IMR-90 (cell line): ENCODE measurements at regions not wholly inside any gene's neighbourhood (a gene's known extent, or its start where the extent isn't known, plus 50 kb on each side); places are given as distances from the start of the nearest gene placed in this dataset.
"Not testable (repeated sequence)": the region's sequence is repeated elsewhere in the genome, so short reads cannot be mapped to it uniquely, and the experiment has no call there.

Experiments
- ATAC-seq: fragments of 200-7000 bp; cut with Tn5 transposase; 2 replicates; pipeline ENCODE4 v1.9.1; 2020; ENCODE audit warnings: low read depth, mild to moderate bottlenecking, moderate library complexity
- BruUV-seq: library from RNA; stranded (reverse); fragments of 400-500 nt; replicated peaks from 2 replicates; lab custom pipeline; 2021; lab: Mats Ljungman, UMichigan
- CTCF ChIA-PET: fragments of 300-600 bp; formaldehyde crosslinking; extraction: SDS; loops from one replicate; lab custom pipeline; 2021; ENCODE audit warnings: antibody characterized with exemption; lab: Yijun Ruan, JAX
- POLR2A ChIA-PET: fragments of 300-600 bp; sonication (Branson Sonifier 250); formaldehyde crosslinking; loops from one replicate; lab custom pipeline; 2022; ENCODE audit warnings: antibody characterized with exemption; ENCODE audit not compliant: unreplicated experiment; lab: Charles Lee
- DNase-seq: peaks from one replicate; pipeline ENCODE4 v3.0.0; 2013
- H2AFZ ChIP-seq: replicated peaks from 2 replicates; pipeline ENCODE3; 2013; ENCODE audit warnings: low read length, mild to moderate bottlenecking; ENCODE audit not compliant: poor library complexity
- H2AK5ac ChIP-seq: 2 replicates; pipeline ENCODE4 v1.6.1; 2013; ENCODE audit warnings: low read depth, low read length, inconsistent platforms
- H2AK9ac ChIP-seq: replicated peaks from 2 replicates; pipeline ENCODE3; 2013; ENCODE audit warnings: mild to moderate bottlenecking, low read depth, low read length, moderate library complexity; ENCODE audit not compliant: poor library complexity
- H2BK120ac ChIP-seq: 2 replicates; pipeline ENCODE4 v1.6.1; 2013; ENCODE audit warnings: low read depth, low read length, inconsistent platforms
- H2BK15ac ChIP-seq: 3 replicates; pipeline ENCODE4 v1.6.1; 2013; ENCODE audit warnings: low read depth, low read length, inconsistent platforms
- H2BK20ac ChIP-seq: 2 replicates; pipeline ENCODE4 v1.6.1; 2013; ENCODE audit warnings: low read depth, mild to moderate bottlenecking, inconsistent platforms, low read length, moderate library complexity
- H2BK5ac ChIP-seq: 2 replicates; pipeline ENCODE4 v1.6.1; 2013; ENCODE audit warnings: mild to moderate bottlenecking, low read depth, low read length, inconsistent platforms; ENCODE audit not compliant: poor library complexity, severe bottlenecking
- H3K14ac ChIP-seq: replicated peaks from 2 replicates; pipeline ENCODE4 v1.6.1; 2013; ENCODE audit warnings: low read depth, low read length, inconsistent platforms
- H3K18ac ChIP-seq: 2 replicates; pipeline ENCODE4 v1.6.1; 2013; ENCODE audit warnings: low read depth, low read length, control low read depth
- H3K23ac ChIP-seq: 2 replicates; pipeline ENCODE4 v1.6.1; 2013; ENCODE audit warnings: low read depth, low read length, inconsistent platforms
- H3K27ac ChIP-seq: 2 replicates; pipeline ENCODE4 v1.5.1; 2013; ENCODE audit warnings: mild to moderate bottlenecking, control low read depth, low read length; ENCODE audit not compliant: insufficient read depth
- H3K27me3 ChIP-seq: 2 replicates; pipeline ENCODE4 v1.6.1; 2013; ENCODE audit warnings: low read length; ENCODE audit not compliant: control insufficient read depth, insufficient read depth
- H3K36me3 ChIP-seq: 2 replicates; pipeline ENCODE4 v1.6.1; 2013; ENCODE audit warnings: low read length, mixed read lengths; ENCODE audit not compliant: control insufficient read depth, insufficient read depth
- H3K4ac ChIP-seq: 2 replicates; pipeline ENCODE4 v1.6.1; 2013; ENCODE audit warnings: low read depth, low read length, inconsistent platforms
- H3K4me1 ChIP-seq: 2 replicates; pipeline ENCODE4 v1.6.1; 2013; ENCODE audit warnings: low read length, mixed read lengths; ENCODE audit not compliant: control insufficient read depth, insufficient read depth
- H3K4me2 ChIP-seq: 2 replicates; pipeline ENCODE4 v1.6.1; 2013; ENCODE audit warnings: low read depth, mild to moderate bottlenecking, control low read depth, low read length, moderate library complexity
- H3K4me3 ChIP-seq: 2 replicates; pipeline ENCODE4 v1.5.1; 2013; ENCODE audit warnings: low read depth, mild to moderate bottlenecking, control low read depth, low read length, moderate library complexity; ENCODE audit not compliant: insufficient read depth
- H3K56ac ChIP-seq: 2 replicates; pipeline ENCODE4 v1.6.1; 2013; ENCODE audit warnings: low read length, inconsistent platforms; ENCODE audit not compliant: insufficient read depth; ENCODE audit errors: extremely low read depth
- H3K79me1 ChIP-seq, 2 experiments: 2 replicates each; pipeline ENCODE4 v1.6.1; 2013; ENCODE audit warnings: low read length in 2 of 2, inconsistent platforms in 1 of 2, low read depth in 1 of 2
- H3K9ac ChIP-seq: 2 replicates; pipeline ENCODE4 v1.6.1; 2013; ENCODE audit warnings: low read depth, low read length, control low read depth
- H3K9me1 ChIP-seq: 2 replicates; pipeline ENCODE4 v1.6.1; 2013; ENCODE audit warnings: low read length, inconsistent platforms; ENCODE audit not compliant: insufficient read depth
- H3K9me3 ChIP-seq: 2 replicates; pipeline ENCODE4 v1.6.1; 2013; ENCODE audit warnings: low read length; ENCODE audit not compliant: control insufficient read depth, insufficient read depth
- H4K20me1 ChIP-seq: 2 replicates; pipeline ENCODE4 v1.6.1; 2013; ENCODE audit warnings: low read length, inconsistent platforms; ENCODE audit not compliant: insufficient read depth
- H4K5ac ChIP-seq: 2 replicates; pipeline ENCODE4 v1.6.1; 2013; ENCODE audit warnings: mild to moderate bottlenecking, low read depth, low read length, control low read depth
- H4K8ac ChIP-seq, 2 experiments: 2 replicates each; pipeline ENCODE4 v1.6.1; 2013; ENCODE audit warnings: low read depth in 2 of 2, low read length in 2 of 2, control low read depth in 1 of 2, inconsistent platforms in 1 of 2
- H4K91ac ChIP-seq: 2 replicates; pipeline ENCODE4 v1.6.1; 2013; ENCODE audit warnings: low read depth, low read length, inconsistent platforms; ENCODE audit not compliant: insufficient read depth
- WGBS, 2 experiments: methylation state at CpG; one replicate each; pipeline versions ENCODE4 v1.1.5 to v1.1.7; 2013; ENCODE audit warnings: missing lambda C conversion rate in 2 of 2; ENCODE audit not compliant: insufficient read length in 1 of 2; ENCODE audit errors: extremely low coverage in 2 of 2; 5-methylcytosine and 5-hydroxymethylcytosine counted together
- dilution Hi-C: fragments of 300-500 bp; cut with HindIII; formaldehyde crosslinking; loops from one replicate; pipeline ENCODE4 v1.14.3; 2018; ENCODE audit warnings: low sequenced_read_pairs; ENCODE audit not compliant: unreplicated experiment
- in situ Hi-C: fragments of 300-500 bp; cut with MboI; formaldehyde crosslinking; loops from 3 replicates; pipeline ENCODE4 v1.14.3; 2019; ENCODE audit warnings: low sequenced_read_pairs, inconsistent platforms, mixed read lengths
- intact Hi-C: fragments of 100-400 bp; cut with micrococcal nuclease; formaldehyde crosslinking; loops from 2 replicates; pipeline ENCODE4 v1.10.0; 2022

- WGBS, 2 experiments: no CpG with 5 or more reads among the region's 11 CpGs
Observed at GRCh38 chr5:21496926-21497325, 1356.2 kb downstream of the CDH12 start.

DNA sequence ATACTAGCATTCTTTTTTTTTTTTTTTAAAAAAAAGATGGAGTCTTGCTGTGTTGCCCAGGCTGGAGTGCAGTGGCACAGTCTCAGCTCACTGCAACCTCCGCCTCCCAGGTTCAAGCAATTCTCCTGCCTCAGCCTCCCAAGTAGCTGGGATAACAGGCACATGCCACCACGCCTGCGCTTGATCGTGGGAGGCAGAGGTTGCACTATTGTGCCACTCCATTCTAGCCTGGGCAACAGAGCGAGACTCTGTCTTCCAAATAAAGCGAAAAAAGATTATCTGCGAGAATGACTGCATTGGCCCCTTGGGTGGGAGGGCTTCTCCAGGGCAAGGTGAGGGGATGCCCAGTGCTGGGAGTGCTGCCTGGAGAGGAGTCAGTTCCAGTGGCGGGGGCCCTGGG lies 1357.1 kb downstream of the CDH12 start:
- H3K4me2 ChIP-seq, CTCF ChIA-PET, H3K36me3 ChIP-seq, H3K4me1 ChIP-seq, H2BK20ac ChIP-seq, ATAC-seq, in situ Hi-C loops, intact Hi-C loops, H3K27ac ChIP-seq, H3K27me3 ChIP-seq, H3K23ac ChIP-seq, H2AK5ac ChIP-seq, H2AK9ac ChIP-seq, H2AFZ ChIP-seq, H3K56ac ChIP-seq, DNase-seq, dilution Hi-C loops, H3K79me1 ChIP-seq, H4K5ac ChIP-seq, H3K14ac ChIP-seq, H2BK15ac ChIP-seq, H4K91ac ChIP-seq, H3K9me1 ChIP-seq, H3K9me3 ChIP-seq, POLR2A ChIA-PET, BruUV-seq, H2BK5ac ChIP-seq, H4K20me1 ChIP-seq, H3K18ac ChIP-seq, H3K4ac ChIP-seq, H3K9ac ChIP-seq, H3K4me3 ChIP-seq, H2BK120ac ChIP-seq, H4K8ac ChIP-seq: not testable (repeated sequence)
- WGBS, 2 experiments: no CpG with 5 or more reads among the region's 8 CpGs

More at GRCh38 chr5:21496926-21497325, 1356.2 kb downstream of the CDH12 start:
- BruUV-seq, intact Hi-C loops, H3K9ac ChIP-seq, CTCF ChIA-PET, H2AK5ac ChIP-seq, in situ Hi-C loops, H3K56ac ChIP-seq, H4K5ac ChIP-seq, ATAC-seq, DNase-seq, H3K27ac ChIP-seq, H3K4me2 ChIP-seq, H4K8ac ChIP-seq, H4K91ac ChIP-seq, H3K23ac ChIP-seq, H2BK20ac ChIP-seq, H4K20me1 ChIP-seq, H3K18ac ChIP-seq, H3K4me3 ChIP-seq, H3K27me3 ChIP-seq, H3K9me1 ChIP-seq, H3K79me1 ChIP-seq, H3K4me1 ChIP-seq, POLR2A ChIA-PET, H2BK15ac ChIP-seq, H3K4ac ChIP-seq, H2BK120ac ChIP-seq, H3K14ac ChIP-seq, H3K36me3 ChIP-seq, H3K9me3 ChIP-seq, H2BK5ac ChIP-seq, H2AFZ ChIP-seq, H2AK9ac ChIP-seq, dilution Hi-C loops: not testable (repeated sequence)
